GM21737 (cell line): ENCODE measurements at regions not wholly inside any gene's neighbourhood (a gene's known extent, or its start where the extent isn't known, plus 50 kb on each side); places are given as distances from the start of the nearest gene placed in this dataset.
A peak's percentile ranks its signal among the peaks of the same experiment; 100 is the strongest.

Source experiments
- ATAC-seq: cut with Tn5 transposase; IDR thresholded peaks from one replicate; pipeline ENCODE4 v1.9.1; 2021; ENCODE audit warnings: mild to moderate bottlenecking, moderate library complexity; ENCODE audit not compliant: unreplicated experiment

GRCh38 chr6:15882345-15882744, 219.5 kb upstream of the DTNBP1 start:
- no peak for ATAC-seq

GRCh38 chr6:15881150-15881549, 218.3 kb upstream of the DTNBP1 start:
- ATAC-seq, result no peak

- ATAC-seq, result no peak
These were observed 217.6 kb upstream of the DTNBP1 start for GRCh38 chr6:15880262-15880973.

- peak; percentile 84 for ATAC-seq
These were observed 216.8 kb upstream of the DTNBP1 start for GRCh38 chr6:15879371-15880261.

- no peak for ATAC-seq
These were observed 214.4 kb upstream of the DTNBP1 start for GRCh38 chr6:15877231-15877630.

GRCh38 chr6:15876406-15876805, 213.6 kb upstream of the DTNBP1 start:
- ATAC-seq, result no peak

- ATAC-seq, result no peak
These were observed 213.0 kb upstream of the DTNBP1 start for GRCh38 chr6:15875797-15876196.

GRCh38 chr6:15874821-15875220, 212.0 kb upstream of the DTNBP1 start:
- no peak for ATAC-seq

GRCh38 chr6:15874326-15874725, 211.5 kb upstream of the DTNBP1 start:
- no peak for ATAC-seq

GRCh38 chr6:15872241-15873103, 209.6 kb upstream of the DTNBP1 start:
- no peak for ATAC-seq

GRCh38 chr6:15871276-15871675, 208.4 kb upstream of the DTNBP1 start:
- ATAC-seq, result no peak

GRCh38 chr6:15870333-15871043, 207.7 kb upstream of the DTNBP1 start:
- ATAC-seq, result no peak

GRCh38 chr6:15864708-15865062, 201.9 kb upstream of the DTNBP1 start:
- no peak for ATAC-seq

- no peak for ATAC-seq
These were observed 201.3 kb upstream of the DTNBP1 start for GRCh38 chr6:15864038-15864707.

- no peak for ATAC-seq
These were observed 200.0 kb upstream of the DTNBP1 start for GRCh38 chr6:15862810-15863209.

GRCh38 chr6:15861486-15861885, 198.7 kb upstream of the DTNBP1 start:
- no peak for ATAC-seq

GRCh38 chr6:15854826-15855710, 192.2 kb upstream of the DTNBP1 start:
- no peak for ATAC-seq

- no peak for ATAC-seq
These were observed 191.6 kb upstream of the DTNBP1 start for GRCh38 chr6:15854378-15854777.

GRCh38 chr6:15853259-15853658, 190.4 kb upstream of the DTNBP1 start:
- ATAC-seq, result no peak
